GM20000 (cell line): ENCODE measurements at regions not wholly inside any gene's neighbourhood (a gene's known extent, or its start where the extent isn't known, plus 50 kb on each side); places are given as distances from the start of the nearest gene placed in this dataset.

Experiments used
- DNase-seq: peaks from one replicate; pipeline ENCODE4 v3.0.0; 2012; ENCODE audit warnings: low spot score
- CTCF ChIP-seq: IDR thresholded peaks from 2 replicates; pipeline ENCODE4 v1.5.1; 2012; ENCODE audit warnings: mild to moderate bottlenecking, control low read depth; ENCODE audit errors: extremely low read depth, missing control alignments

GRCh38 chr4:62168681-62169080 is 968.6 kb downstream of the ADGRL3 start:
- no peak for TF ChIP-seq CTCF
- DNase-seq: no peak

- TF ChIP-seq CTCF: no peak
- DNase-seq: no peak
Measured at GRCh38 chr4:62162606-62163005, 962.5 kb downstream of the ADGRL3 start.

- TF ChIP-seq CTCF: no peak
Measured at GRCh38 chr4:62161446-62161845, 961.3 kb downstream of the ADGRL3 start.

GRCh38 chr4:62159876-62160275 is 959.8 kb downstream of the ADGRL3 start:
- TF ChIP-seq CTCF: no peak
- no peak for DNase-seq

More at GRCh38 chr4:62161446-62161845, 961.3 kb downstream of the ADGRL3 start:
- DNase-seq: no peak

GRCh38 chr4:62159306-62159705 is 959.2 kb downstream of the ADGRL3 start:
- no peak for TF ChIP-seq CTCF
- no peak for DNase-seq

- no peak for DNase-seq
- no peak for TF ChIP-seq CTCF
Measured at GRCh38 chr4:62156205-62156604, 956.1 kb downstream of the ADGRL3 start.

- TF ChIP-seq CTCF: no peak
- no peak for DNase-seq
Measured at GRCh38 chr4:62145276-62145675, 945.1 kb downstream of the ADGRL3 start.

GRCh38 chr4:62144431-62144830 is 944.3 kb downstream of the ADGRL3 start:
- TF ChIP-seq CTCF: no peak
- no peak for DNase-seq
